ENCODE measurements at regions not wholly inside any gene's neighbourhood (a gene's known extent, or its start where the extent isn't known, plus 50 kb on each side); places are given as distances from the start of the nearest gene placed in this dataset.

- no peak for TF ChIP-seq POLR2A (IDR thresholded peaks at IDR 0.05)
- TF ChIP-seq CTCF (IDR thresholded peaks at IDR 0.05), result no peak
- no peak overlapping the region for H3K4me3 ChIP-seq
- no peaks in the 10 kb centered on the region for H3K4me1 ChIP-seq
- H3K27ac ChIP-seq, result no peak overlapping the region
- no peak for ATAC-seq
- no peaks in the 10 kb centered on the region for H3K9me3 ChIP-seq
- H3K27me3 ChIP-seq, result no peaks in the 10 kb centered on the region
- DNase-seq, result no peak
- intact Hi-C loops (cut with DNase I), result no loop called here
- no peaks in the 10 kb centered on the region for H3K36me3 ChIP-seq (replicated peaks in 1 of 2; ENCODE audit: insufficient read depth in 1 of 2, low read depth in 2 of 2)
- 33 to 48% methylated on average over 1 of the region's 1 CpG for WGBS, 2 donors
These were observed 1669.6 kb downstream of the OTOL1 start for GRCh38 chr3:163166197-163166596.

GRCh38 chr3:163159306-163159705, 1662.7 kb downstream of the OTOL1 start:
- WGBS, 2 donors, result 36 to 39% methylated on average over 2 of the region's 2 CpGs
- DNase-seq, result no peak
- Histone ChIP-seq H3K4me1 (no peaks in the 10 kb centered on the region), H3K4me3 (no peak overlapping the region), H3K27ac (no peak overlapping the region), H3K27me3 (no peaks in the 10 kb centered on the region), H3K36me3 (replicated peaks in 1 of 2; ENCODE audit: insufficient read depth in 1 of 2, low read depth in 2 of 2) (no peaks in the 10 kb centered on the region), H3K9me3 (no peaks in the 10 kb centered on the region)
- intact Hi-C loops (cut with DNase I), result no loop called here
- no peak for TF ChIP-seq CTCF (IDR thresholded peaks at IDR 0.05)
- TF ChIP-seq POLR2A (IDR thresholded peaks at IDR 0.05), result no peak
- ATAC-seq, result no peak

- DNase-seq (no peak), ATAC-seq (no peak)
- Histone ChIP-seq H3K27me3 (no peaks in the 10 kb centered on the region), H3K9me3 (no peaks in the 10 kb centered on the region), H3K27ac (no peak overlapping the region), H3K36me3 (replicated peaks in 1 of 2; ENCODE audit: insufficient read depth in 1 of 2, low read depth in 2 of 2) (no peaks in the 10 kb centered on the region), H3K4me3 (no peak overlapping the region), H3K4me1 (no peaks in the 10 kb centered on the region)
- TF ChIP-seq POLR2A (IDR thresholded peaks at IDR 0.05) (no peak), CTCF (IDR thresholded peaks at IDR 0.05) (no peak)
- 52 to 64% methylated on average over 4 of the region's 4 CpGs for WGBS, 2 donors
- intact Hi-C loops (cut with DNase I), result no loop called here
These were observed 1643.0 kb downstream of the OTOL1 start for GRCh38 chr3:163139600-163139999.

- intact Hi-C loops (cut with DNase I), result no loop called here
- WGBS, 2 donors, result 56 to 63% methylated on average over 2 of the region's 2 CpGs
These were observed 1641.7 kb downstream of the OTOL1 start for GRCh38 chr3:163138258-163138657.

More at GRCh38 chr3:163138258-163138657, 1641.7 kb downstream of the OTOL1 start:
- TF ChIP-seq POLR2A (IDR thresholded peaks at IDR 0.05), result no peak
- no peak for TF ChIP-seq CTCF (IDR thresholded peaks at IDR 0.05)
- Histone ChIP-seq H3K4me1 (no peaks in the 10 kb centered on the region), H3K27me3 (no peaks in the 10 kb centered on the region), H3K4me3 (no peak overlapping the region), H3K27ac (no peak overlapping the region), H3K36me3 (replicated peaks in 1 of 2; ENCODE audit: insufficient read depth in 1 of 2, low read depth in 2 of 2) (no peaks in the 10 kb centered on the region), H3K9me3 (no peaks in the 10 kb centered on the region)
- ATAC-seq, result no peak
- no peak for DNase-seq
